ENCODE measurements at regions not wholly inside any gene's neighbourhood (a gene's known extent, or its start where the extent isn't known, plus 50 kb on each side); places are given as distances from the start of the nearest gene placed in this dataset.

- 22 to 33% methylated on average over 10 to 11 of the region's 13 CpGs for WGBS, 2 donors (ENCODE audit: low coverage in 1 of 2)
- Histone ChIP-seq H3K27ac (no peak overlapping the region), H3K27me3 (peaks cover 5% of the 10 kb centered on the region), H3K36me3 (no peaks in the 10 kb centered on the region), H3K9me3 (no peaks in the 10 kb centered on the region), H3K4me1 (no peaks in the 10 kb centered on the region), H3K4me3 (no peak overlapping the region)
- ATAC-seq = no peak
- no peak for TF ChIP-seq POLR2A (IDR thresholded peaks at IDR 0.05)
- TF ChIP-seq CTCF (IDR thresholded peaks at IDR 0.05) = peak; percentile 27 to 69 (median 44)
Observed at GRCh38 chr18:5057386-5058348, 139.4 kb downstream of the AKAIN1 start.

- Histone ChIP-seq H3K27me3 (peaks cover under 1% of the 10 kb centered on the region), H3K4me1 (no peaks in the 10 kb centered on the region), H3K36me3 (no peaks in the 10 kb centered on the region), H3K27ac (no peak overlapping the region), H3K4me3 (no peak overlapping the region), H3K9me3 (no peaks in the 10 kb centered on the region)
- no peak for ATAC-seq
- no peak for TF ChIP-seq POLR2AphosphoS5 (IDR thresholded peaks at IDR 0.05)
- TF ChIP-seq EP300 (IDR thresholded peaks at IDR 0.05) = no peak
- TF ChIP-seq POLR2A (IDR thresholded peaks at IDR 0.05) = no peak
- no peak for TF ChIP-seq CTCF (IDR thresholded peaks at IDR 0.05)
- WGBS, 2 donors (ENCODE audit: low coverage in 1 of 2) = 65 to 73% methylated on average over 4 of the region's 4 CpGs
Observed at GRCh38 chr18:5052491-5052890, 144.6 kb downstream of the AKAIN1 start.

GRCh38 chr18:5051207-5051606 is 145.8 kb downstream of the AKAIN1 start:
- H3K27me3 ChIP-seq = no peaks in the 10 kb centered on the region
- H3K9me3 ChIP-seq = no peaks in the 10 kb centered on the region
- H3K27ac ChIP-seq = no peak overlapping the region
- no peaks in the 10 kb centered on the region for H3K4me1 ChIP-seq
- H3K36me3 ChIP-seq = no peaks in the 10 kb centered on the region
- no peak for TF ChIP-seq CTCF (IDR thresholded peaks at IDR 0.05)
- no peak for TF ChIP-seq POLR2AphosphoS5 (IDR thresholded peaks at IDR 0.05)
- no peak for TF ChIP-seq POLR2A (IDR thresholded peaks at IDR 0.05)
- TF ChIP-seq EP300 (IDR thresholded peaks at IDR 0.05) = no peak
- 81 to 83% methylated on average over 2 of the region's 2 CpGs for WGBS, 2 donors (ENCODE audit: low coverage in 1 of 2)
- no peak overlapping the region for H3K4me3 ChIP-seq
- no peak for ATAC-seq

GRCh38 chr18:5049124-5049523 is 147.9 kb downstream of the AKAIN1 start:
- H3K4me1 ChIP-seq = no peaks in the 10 kb centered on the region
- ATAC-seq = no peak
- TF ChIP-seq POLR2AphosphoS5 (IDR thresholded peaks at IDR 0.05) (no peak), POLR2A (IDR thresholded peaks at IDR 0.05) (no peak), CTCF (IDR thresholded peaks at IDR 0.05) (no peak), EP300 (IDR thresholded peaks at IDR 0.05) (no peak)
- H3K4me3 ChIP-seq = no peak overlapping the region
- H3K27ac ChIP-seq = no peak overlapping the region
- H3K9me3 ChIP-seq = no peaks in the 10 kb centered on the region
- 80% methylated on average over 1 of the region's 3 CpGs for WGBS, 2 donors (ENCODE audit: low coverage in 1 of 2)
- H3K27me3 ChIP-seq = no peaks in the 10 kb centered on the region
- no peaks in the 10 kb centered on the region for H3K36me3 ChIP-seq

GRCh38 chr18:5040476-5040875 is 156.6 kb downstream of the AKAIN1 start:
- Histone ChIP-seq H3K9me3 (peaks cover 0 to 11% (median 0%) of the 10 kb centered on the region in 3 donors), H3K4me3 (no peak overlapping the region), H3K4me1 (no peaks in the 10 kb centered on the region), H3K27ac (no peak overlapping the region), H3K36me3 (no peaks in the 10 kb centered on the region), H3K27me3 (no peaks in the 10 kb centered on the region)
- TF ChIP-seq CTCF (IDR thresholded peaks at IDR 0.05) (no peak), POLR2A (IDR thresholded peaks at IDR 0.05) (no peak), EP300 (IDR thresholded peaks at IDR 0.05) (no peak), POLR2AphosphoS5 (IDR thresholded peaks at IDR 0.05) (no peak)
- WGBS, 2 donors (ENCODE audit: low coverage in 1 of 2) = 80 to 100% methylated on average over 1 of the region's 3 CpGs
- ATAC-seq = no peak
